Kidney tubule cell (primary cell): ENCODE measurements at regions not wholly inside any gene's neighbourhood (a gene's known extent, or its start where the extent isn't known, plus 50 kb on each side); places are given as distances from the start of the nearest gene placed in this dataset.
A peak's percentile ranks its signal among the peaks of the same experiment; 100 is the strongest.

ENCODE experiments used
- DNase-seq: peaks from one replicate; pipeline ENCODE4 v3.0.0-alpha.2; 2018; ENCODE audit warnings: low spot score

DNA sequence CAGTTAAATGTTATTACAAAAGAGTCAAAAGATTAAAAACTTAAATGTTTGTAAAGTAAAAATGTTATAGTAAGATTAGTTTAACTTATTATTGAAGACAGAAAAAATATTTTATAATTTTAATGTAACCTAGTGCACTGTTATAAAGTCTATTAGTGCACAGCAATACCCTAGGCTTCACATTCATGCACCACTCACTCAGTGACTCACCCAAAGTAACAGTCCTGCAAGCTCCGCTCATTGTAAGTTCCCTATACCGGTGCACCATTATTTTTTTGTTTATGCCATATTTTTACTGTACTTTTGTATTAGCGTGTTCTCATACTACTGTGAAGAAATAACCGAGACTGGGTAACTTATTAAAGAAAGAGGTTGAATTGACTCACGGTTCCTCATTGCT, 759.7 kb upstream of the CDH7 start:
- no peak for DNase-seq

DNA sequence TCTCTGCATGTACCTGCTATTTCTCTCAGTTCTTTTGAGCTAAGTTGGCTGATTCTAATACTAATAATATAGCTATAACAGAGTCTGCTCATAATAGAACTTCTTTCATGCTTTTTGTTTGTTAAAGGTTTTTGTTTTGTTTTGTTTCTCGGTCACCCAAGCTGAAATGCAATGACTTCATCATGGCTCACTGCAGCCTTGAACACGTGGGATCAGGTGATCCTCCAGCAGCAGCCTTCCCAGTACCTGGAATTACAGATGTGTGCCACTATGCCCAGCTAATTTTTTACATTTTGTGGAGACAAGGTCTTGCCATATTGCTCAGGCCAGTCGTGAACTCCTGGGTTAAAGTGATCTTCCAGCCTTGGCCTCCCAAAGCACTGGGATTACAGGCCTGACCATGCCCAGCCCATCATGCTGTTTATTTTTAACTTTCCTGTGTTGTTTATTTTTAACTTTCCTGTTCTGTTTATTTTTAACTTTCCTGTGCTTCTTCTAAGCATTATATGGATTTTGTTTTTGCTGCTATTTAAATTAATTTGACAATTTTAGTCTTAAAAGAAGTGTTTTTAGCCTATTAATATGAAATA, 763.8 kb upstream of the CDH7 start:
- DNase-seq, result peak; percentile 24

- no peak for DNase-seq
Observed at GRCh38 chr18:64983497-64984238, 767.1 kb upstream of the CDH7 start.

DNA sequence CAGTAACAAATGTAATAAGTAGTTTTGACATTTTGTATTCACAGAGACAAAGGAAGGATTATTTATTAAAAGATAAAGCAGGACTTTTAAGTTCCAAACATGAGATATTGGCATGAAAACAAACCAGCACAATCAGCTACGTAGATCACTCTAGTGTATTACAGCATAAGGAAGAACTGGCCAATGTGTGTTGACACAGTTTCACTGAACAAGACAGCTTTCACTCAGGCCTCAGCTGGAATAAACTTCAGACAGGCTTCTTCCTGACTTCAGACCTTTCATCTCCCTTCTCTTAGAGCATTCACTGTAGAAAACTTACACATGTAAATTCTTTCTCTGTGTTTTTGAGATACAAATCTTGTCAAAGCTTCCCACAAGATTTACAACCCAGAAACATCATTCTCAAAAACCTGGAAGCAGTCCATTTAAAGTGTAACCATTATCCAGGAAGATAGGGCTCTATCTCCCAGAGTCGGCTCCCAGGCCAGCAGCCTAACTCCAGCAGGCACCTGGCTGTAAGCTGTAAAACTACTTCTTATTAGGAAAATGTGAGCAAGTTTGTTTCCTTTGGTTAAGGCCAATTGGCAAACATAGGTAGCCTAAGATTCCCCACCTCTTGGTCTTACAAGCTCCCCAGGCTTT, 768.3 kb upstream of the CDH7 start:
- no peak for DNase-seq

- DNase-seq, result no peak
Observed at GRCh38 chr18:64981915-64982314, 768.9 kb upstream of the CDH7 start.

DNA sequence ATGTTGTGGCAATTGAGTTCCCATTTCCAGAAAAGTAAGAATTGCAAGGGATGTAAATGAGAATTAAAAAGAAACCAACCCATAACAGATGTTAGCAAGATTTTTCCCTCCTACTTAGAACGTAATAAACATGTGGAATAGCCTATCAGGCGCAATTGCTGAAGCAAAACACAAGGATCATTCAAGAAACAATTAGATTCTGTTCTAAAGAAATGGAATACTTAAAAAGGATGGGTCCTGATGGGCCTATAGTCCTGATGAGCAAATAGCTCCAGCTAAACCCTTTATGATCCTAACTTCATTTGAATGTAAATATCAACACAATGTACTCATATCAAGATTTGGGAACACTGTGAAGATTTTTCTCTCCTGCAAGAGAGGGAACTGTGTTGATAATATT, 771.0 kb upstream of the CDH7 start:
- no peak for DNase-seq

DNA sequence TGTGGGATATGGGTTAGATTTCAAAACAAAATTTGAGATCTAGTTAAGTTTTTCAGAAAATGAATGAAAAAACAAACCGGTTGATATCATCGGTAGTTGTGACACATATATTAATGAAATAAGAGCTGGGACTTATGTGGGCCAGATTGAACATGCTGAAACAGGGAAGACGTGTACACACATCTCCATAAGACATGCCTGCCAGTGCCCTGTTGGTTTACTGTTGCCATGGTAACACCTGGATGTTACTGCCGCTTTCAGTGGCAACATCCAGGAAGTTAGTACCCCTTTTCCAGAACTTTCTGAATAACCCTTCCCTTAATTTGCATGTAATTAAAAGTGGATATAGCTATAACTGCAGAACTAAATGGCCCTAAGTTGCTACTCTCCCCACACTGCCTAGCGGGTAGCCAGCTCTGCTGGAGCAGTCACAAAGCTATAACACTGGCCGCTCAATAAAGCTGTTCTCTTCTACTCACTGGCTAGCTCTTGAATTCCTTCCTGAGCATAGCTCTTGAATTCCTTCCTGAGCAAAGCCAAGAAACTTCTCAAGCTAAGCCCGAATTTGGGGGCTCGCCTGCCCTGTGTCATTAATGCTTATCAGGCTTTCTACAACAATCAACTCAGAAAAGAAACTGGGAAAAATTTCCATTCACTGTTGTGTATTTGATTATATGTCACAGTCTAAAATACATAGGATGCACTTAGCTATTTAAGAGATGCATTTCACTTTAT, 776.3 kb upstream of the CDH7 start:
- DNase-seq, result no peak

GRCh38 chr18:64972545-64972944, 778.3 kb upstream of the CDH7 start:
- DNase-seq, result peak; percentile 16

DNA sequence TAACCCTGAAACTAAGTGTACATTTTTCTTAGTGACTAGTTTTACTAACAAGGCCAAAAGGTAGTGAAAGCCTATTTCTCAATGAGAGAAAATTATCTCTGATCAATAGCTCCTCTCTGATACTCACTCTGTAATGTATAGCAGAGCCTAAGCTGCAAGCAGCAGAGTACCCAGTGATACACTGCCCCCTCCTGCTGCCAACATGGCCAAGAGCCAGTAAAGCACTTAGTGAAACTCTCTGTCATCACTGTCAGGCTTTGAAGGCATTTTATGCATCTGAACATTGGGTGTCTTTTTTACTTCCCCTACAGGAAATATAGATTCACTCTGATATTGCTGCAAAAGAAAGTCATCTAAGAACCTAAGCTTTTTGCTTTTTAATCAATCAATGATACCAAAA, 784.1 kb upstream of the CDH7 start:
- peak; percentile 34 for DNase-seq

- DNase-seq, result no peak
Observed at GRCh38 chr18:64956465-64956864, 794.3 kb upstream of the CDH7 start.

- DNase-seq, result no peak
Observed at GRCh38 chr18:64949885-64950284, 800.9 kb upstream of the CDH7 start.

DNA sequence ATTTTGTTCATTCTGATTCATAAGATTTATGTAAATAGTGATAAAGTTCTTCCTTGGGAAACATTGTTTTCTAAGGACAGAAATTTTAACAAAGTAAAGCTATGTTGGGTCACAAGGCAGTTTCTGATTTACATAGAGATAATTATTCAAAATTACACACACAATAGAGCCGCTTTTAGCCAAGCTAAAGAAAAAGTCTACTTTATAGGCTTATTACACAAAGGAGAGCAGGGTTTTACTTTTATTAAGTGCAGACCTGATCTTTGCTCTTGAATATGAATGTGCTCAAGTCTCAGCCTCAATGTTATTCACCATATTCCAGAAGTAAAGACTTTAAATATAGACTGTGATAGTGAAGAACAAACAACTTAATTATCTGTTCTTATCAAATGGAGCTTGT, 787.8 kb upstream of the LINC00305 start:
- no peak for DNase-seq

- no peak for DNase-seq
Observed at GRCh38 chr18:64929036-64929435, 780.1 kb upstream of the LINC00305 start.

DNA sequence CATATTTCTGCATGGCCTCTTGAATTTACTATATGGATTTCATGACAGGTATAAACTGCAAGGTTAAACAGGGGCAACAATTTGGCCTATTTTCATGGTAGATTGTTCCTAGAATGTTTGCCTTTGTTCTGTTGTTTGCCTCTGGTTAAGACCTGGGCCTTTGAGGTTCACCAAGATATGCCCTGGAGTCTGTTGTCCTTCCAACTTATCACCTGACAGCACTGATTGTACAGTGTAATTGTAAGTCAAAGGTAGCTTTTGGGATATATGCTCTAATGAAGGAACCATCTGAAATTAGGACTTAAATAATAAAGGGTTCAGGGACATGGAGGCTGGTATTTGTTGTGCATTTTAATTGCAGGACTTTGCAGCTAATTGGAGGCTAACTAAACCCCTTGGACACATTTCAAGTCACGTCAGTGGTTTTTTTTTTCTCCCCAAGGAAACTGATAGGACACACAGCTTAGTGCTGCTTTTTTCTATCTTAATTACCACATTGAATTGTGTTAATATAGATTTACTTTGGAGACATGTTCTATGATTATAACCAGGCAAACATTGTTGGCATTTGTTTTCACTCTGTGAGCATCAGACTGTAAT, 771.2 kb upstream of the LINC00305 start:
- no peak for DNase-seq

DNA sequence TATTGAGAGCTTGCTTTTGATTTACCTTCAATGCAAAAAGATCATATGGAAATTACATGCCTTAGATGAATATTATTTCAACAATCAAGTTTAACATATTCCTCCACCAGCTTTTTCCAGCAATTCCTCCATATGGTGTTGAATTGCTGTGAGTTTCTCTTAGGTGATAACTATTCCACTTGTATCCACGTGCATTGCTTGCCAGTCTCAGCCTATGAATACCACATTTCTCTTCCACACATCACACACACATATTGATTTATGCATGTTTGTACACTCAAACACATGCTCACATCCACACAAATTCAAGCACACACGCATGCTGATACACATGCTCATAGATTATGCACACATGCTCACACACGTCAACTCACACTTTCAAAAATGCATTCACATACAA, 770.0 kb upstream of the LINC00305 start:
- DNase-seq, result no peak

DNA sequence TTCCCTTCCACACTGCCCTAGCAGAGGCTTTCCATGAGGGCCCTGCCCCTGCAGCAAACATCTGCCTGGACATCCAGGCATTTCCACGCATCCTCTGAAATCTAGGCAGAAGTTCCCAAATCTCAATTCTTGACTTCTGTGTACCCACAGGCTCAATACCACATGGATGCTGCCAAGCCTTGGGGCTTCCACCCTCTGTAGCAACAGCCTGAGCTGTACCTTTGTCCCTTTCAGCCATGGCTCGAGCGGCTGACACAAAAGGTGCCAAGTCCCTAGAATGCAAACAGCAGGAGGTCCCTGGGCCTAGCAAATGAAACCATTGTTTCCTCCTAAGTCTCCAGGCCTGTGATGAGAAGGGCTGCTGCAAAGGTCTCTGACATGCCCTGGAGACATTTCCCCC, 744.5 kb upstream of the LINC00305 start:
- no peak for DNase-seq

DNA sequence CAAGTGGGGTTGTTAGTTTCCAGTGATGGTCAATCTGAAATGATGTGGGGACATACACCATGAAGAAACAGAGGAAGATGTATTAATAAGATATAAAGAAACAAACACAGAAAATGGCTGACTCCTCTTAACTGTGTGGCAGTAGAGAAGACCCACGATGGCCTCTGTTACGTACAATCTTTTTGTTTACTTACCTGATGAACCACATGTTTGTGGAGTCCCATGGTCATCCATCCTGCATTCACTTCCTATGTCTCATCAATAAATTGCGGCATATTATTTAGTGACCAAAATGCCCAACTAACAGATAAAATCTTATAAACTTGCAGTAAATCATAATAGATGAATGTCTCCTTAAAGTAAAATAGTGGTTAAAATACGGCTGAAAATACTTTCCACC, 740.1 kb upstream of the LINC00305 start:
- no peak for DNase-seq

DNA sequence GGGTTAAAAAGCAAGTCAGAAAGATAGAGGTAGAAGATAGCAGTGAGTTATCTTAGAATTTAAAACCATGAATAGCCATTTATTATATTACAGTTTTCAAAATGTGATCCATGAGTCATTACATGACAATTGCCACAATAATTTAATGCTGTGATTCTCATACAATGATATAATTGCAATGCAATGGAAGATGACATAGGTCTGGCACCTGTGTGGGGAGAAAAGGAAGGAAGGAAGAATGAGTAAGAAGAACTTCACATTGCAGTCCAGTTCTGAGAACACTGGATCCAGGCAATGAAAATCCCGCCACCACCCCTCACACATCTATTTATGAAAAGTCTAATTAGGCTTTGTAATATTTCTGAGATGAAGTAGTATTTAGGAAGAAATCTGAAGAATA, 738.1 kb upstream of the LINC00305 start:
- DNase-seq, result no peak

DNA sequence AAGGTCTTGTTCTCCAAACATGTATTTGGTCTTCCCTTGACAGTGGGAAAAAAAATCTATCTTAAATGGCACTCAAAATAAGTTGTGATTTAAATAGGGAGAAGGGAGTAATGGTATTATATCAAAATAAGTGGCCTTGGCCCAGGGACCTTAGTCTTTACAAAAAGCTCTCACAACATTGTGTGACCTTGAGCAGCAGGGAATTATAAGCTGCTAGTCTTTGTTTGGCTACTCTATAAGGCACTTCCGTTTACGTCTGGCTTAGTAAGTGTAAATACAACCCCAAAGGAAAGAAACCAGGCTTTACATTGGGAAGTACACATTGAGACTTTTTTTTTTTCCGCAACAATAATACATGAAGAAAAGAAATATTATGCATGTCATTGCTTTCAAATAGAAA, 734.0 kb upstream of the LINC00305 start:
- DNase-seq, result no peak

DNA sequence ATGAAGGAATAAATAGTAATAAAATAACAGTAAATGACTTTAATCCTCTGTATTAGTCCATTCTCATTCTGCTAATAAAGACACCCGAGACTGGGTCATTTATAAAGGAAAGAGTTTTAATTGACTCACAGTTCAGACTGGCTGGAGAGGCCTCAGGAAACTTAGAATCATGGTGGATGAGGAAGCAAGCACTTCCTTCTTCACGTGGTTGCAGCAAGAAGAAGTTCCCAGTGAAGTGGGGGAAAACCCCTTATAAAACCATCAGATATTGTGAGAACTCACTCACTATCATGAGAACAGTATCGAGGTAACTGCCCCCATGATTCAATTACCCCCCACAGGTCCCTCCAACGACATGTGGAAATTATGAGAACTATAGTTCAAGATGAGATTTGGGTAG, 727.9 kb upstream of the LINC00305 start:
- DNase-seq, result no peak

DNA sequence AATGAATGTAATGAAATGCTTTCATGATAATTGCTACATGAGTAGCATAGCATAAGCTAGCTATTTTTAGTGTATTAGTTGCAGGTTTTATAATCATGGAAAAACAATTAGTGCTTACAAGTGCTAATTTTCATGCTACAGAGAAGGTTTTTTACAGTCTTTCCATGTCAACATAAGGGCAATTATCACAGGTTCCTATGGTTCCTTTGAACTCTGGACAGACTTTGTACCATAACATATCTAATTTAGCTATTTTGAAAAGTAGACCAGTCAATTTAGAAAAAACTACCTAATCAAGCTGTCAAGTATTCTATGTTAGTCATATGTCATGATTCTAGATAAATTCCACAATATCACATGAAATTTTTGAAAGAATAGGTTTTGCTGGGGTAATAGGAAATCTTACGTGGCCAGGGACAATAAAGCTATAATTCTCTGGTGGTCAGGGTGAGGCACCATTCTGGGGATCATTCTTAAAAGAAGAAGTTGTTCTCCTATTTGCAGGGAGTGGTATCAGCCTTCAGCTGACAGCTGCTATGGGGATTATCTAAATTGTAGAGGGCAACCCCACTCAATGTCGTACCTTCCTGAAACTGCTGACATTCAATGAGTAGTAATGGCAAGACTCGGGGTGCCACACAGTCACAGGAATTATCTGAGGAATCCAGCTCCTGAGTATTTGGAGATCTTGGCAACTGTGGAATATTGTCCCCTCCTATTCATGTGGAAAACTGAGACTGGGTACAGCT, 724.0 kb upstream of the LINC00305 start:
- no peak for DNase-seq

DNA sequence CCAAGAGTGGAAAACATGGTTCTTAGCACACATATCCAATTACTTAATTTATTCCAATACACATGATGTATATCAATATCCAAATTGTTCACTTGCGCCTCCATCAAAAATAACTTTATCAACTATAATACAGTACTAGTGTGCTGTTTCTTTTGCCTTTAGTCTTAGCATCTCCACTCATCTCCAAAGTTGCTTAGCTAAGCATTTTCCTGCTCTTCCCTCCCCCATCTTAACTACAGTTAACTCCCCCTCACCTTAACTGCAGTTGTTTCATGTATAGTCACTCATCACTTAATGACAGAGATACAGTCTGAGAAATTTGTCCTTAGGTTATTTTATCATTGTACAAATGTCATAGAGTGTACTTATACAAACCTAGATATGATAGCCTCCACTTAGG, 705.2 kb upstream of the LINC00305 start:
- no peak for DNase-seq
